ENCODE measurements at regions not wholly inside any gene's neighbourhood (a gene's known extent, or its start where the extent isn't known, plus 50 kb on each side); places are given as distances from the start of the nearest gene placed in this dataset.

DNA sequence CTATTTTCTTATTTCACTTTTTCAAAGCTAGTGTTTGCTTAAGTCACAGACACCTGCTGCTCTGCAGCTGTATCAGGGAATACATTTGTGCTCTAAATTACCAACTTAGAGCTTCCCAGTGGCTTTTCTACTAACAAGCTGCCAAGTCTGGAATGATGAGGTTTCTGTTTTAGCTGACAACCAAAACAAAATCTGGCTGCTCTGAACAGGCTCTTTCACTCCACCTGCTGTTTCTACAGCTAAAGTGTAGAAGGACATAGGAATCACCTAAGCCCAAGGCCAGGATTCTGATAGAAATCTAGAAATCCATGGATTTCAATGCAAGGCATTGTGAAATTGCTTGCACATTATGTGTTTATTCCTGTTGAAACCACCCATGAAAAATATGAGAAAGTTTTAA is 201.2 kb downstream of the SUCLG1 start:
- Histone ChIP-seq H3K9ac (ENCODE audit: low read length) (no peak overlapping the region), H3K9me2 (replicated peaks; ENCODE audit: insufficient read depth, low read length) (no peaks in the 10 kb centered on the region), H4K20me1 (ENCODE audit: low read depth, low read length) (no peaks in the 10 kb centered on the region), H3K27ac (ENCODE audit: low read depth, low read length) (no peak overlapping the region), H3F3A (ENCODE audit: insufficient read depth) (no peaks in the 10 kb centered on the region), H3K27me3 (ENCODE audit: low read length) (no peaks in the 10 kb centered on the region), H3K9me3 (ENCODE audit: insufficient read depth, low read length) (no peaks in the 10 kb centered on the region), H3K4me3 (ENCODE audit: insufficient read depth, low read length, poor library complexity, severe bottlenecking) (no peak overlapping the region), H3K4me2 (ENCODE audit: low read depth, low read length, poor library complexity, severe bottlenecking) (no peak overlapping the region), H3K79me2 (ENCODE audit: insufficient read depth, low read length) (no peaks in the 10 kb centered on the region), H2AFZ (ENCODE audit: low read depth, low read length, severe bottlenecking) (no peak overlapping the region), H3K36me3 (ENCODE audit: low read length) (no peaks in the 10 kb centered on the region)
- TF ChIP-seq, protein P1, sequence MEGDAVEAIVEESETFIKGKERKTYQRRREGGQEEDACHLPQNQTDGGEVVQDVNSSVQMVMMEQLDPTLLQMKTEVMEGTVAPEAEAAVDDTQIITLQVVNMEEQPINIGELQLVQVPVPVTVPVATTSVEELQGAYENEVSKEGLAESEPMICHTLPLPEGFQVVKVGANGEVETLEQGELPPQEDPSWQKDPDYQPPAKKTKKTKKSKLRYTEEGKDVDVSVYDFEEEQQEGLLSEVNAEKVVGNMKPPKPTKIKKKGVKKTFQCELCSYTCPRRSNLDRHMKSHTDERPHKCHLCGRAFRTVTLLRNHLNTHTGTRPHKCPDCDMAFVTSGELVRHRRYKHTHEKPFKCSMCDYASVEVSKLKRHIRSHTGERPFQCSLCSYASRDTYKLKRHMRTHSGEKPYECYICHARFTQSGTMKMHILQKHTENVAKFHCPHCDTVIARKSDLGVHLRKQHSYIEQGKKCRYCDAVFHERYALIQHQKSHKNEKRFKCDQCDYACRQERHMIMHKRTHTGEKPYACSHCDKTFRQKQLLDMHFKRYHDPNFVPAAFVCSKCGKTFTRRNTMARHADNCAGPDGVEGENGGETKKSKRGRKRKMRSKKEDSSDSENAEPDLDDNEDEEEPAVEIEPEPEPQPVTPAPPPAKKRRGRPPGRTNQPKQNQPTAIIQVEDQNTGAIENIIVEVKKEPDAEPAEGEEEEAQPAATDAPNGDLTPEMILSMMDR (IDR thresholded peaks at IDR 0.05; ENCODE audit: insufficient read depth, low read length, poor library complexity, severe bottlenecking): no peak
- no peak for TF ChIP-seq EZH2phosphoT487 (conservative IDR thresholded peaks at IDR 0.05; ENCODE audit: low read length)

- H3K4me3 ChIP-seq (ENCODE audit: insufficient read depth, low read length, poor library complexity, severe bottlenecking): no peak overlapping the region
- TF ChIP-seq, protein P1 (IDR thresholded peaks at IDR 0.05; ENCODE audit: insufficient read depth, low read length, poor library complexity, severe bottlenecking): no peak
- no peak for TF ChIP-seq EZH2phosphoT487 (conservative IDR thresholded peaks at IDR 0.05; ENCODE audit: low read length)
- no peaks in the 10 kb centered on the region for H3K79me2 ChIP-seq (ENCODE audit: insufficient read depth, low read length)
- no peaks in the 10 kb centered on the region for H3F3A ChIP-seq (ENCODE audit: insufficient read depth)
- no peak overlapping the region for H3K4me2 ChIP-seq (ENCODE audit: low read depth, low read length, poor library complexity, severe bottlenecking)
- H3K27me3 ChIP-seq (ENCODE audit: low read length): no peaks in the 10 kb centered on the region
- no peaks in the 10 kb centered on the region for H3K36me3 ChIP-seq (ENCODE audit: low read length)
- H3K9ac ChIP-seq (ENCODE audit: low read length): no peak overlapping the region
- no peaks in the 10 kb centered on the region for H4K20me1 ChIP-seq (ENCODE audit: low read depth, low read length)
- H3K9me2 ChIP-seq (replicated peaks; ENCODE audit: insufficient read depth, low read length): no peaks in the 10 kb centered on the region
- H2AFZ ChIP-seq (ENCODE audit: low read depth, low read length, severe bottlenecking): no peak overlapping the region
- no peaks in the 10 kb centered on the region for H3K9me3 ChIP-seq (ENCODE audit: insufficient read depth, low read length)
- no peak overlapping the region for H3K27ac ChIP-seq (ENCODE audit: low read depth, low read length)
These were observed 207.3 kb downstream of the SUCLG1 start for GRCh38 chr2:84251651-84252302.

DNA sequence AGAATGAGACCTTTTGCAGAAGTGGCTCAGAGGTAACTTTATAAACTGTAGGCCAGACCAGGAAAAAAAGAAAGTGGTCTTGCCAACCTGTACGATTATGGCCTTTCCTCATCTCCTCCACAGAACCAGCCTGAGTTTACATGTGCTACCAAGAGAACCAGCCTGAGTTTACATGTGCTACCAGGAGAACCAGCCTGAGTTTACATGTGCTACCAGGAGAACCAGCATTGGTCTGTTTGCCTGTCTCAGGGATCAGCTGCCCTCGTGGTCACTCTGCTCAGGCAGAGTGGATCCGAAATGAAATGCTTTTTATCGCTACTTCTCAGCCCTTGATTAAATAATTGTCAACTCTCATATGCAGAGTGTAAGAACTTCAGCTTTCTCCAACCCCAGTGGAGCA is 209.9 kb downstream of the SUCLG1 start:
- Histone ChIP-seq H4K20me1 (ENCODE audit: low read depth, low read length) (no peaks in the 10 kb centered on the region), H3K4me3 (ENCODE audit: insufficient read depth, low read length, poor library complexity, severe bottlenecking) (no peak overlapping the region), H3K9me2 (replicated peaks; ENCODE audit: insufficient read depth, low read length) (no peaks in the 10 kb centered on the region), H3K79me2 (ENCODE audit: insufficient read depth, low read length) (no peaks in the 10 kb centered on the region), H3K27me3 (ENCODE audit: low read length) (no peaks in the 10 kb centered on the region), H3K9ac (ENCODE audit: low read length) (no peak overlapping the region), H3K27ac (ENCODE audit: low read depth, low read length) (no peak overlapping the region), H3K9me3 (ENCODE audit: insufficient read depth, low read length) (no peaks in the 10 kb centered on the region), H3K36me3 (ENCODE audit: low read length) (no peaks in the 10 kb centered on the region), H3K4me2 (ENCODE audit: low read depth, low read length, poor library complexity, severe bottlenecking) (no peak overlapping the region), H2AFZ (ENCODE audit: low read depth, low read length, severe bottlenecking) (no peak overlapping the region), H3F3A (ENCODE audit: insufficient read depth) (no peaks in the 10 kb centered on the region)
- TF ChIP-seq, protein P1 (IDR thresholded peaks at IDR 0.05; ENCODE audit: insufficient read depth, low read length, poor library complexity, severe bottlenecking): no peak
- no peak for TF ChIP-seq EZH2phosphoT487 (conservative IDR thresholded peaks at IDR 0.05; ENCODE audit: low read length)

Data from SU-DHL-6 (cell line).